ENCODE measurements at regions not wholly inside any gene's neighbourhood (a gene's known extent, or its start where the extent isn't known, plus 50 kb on each side); places are given as distances from the start of the nearest gene placed in this dataset.

GRCh38 chr5:18764161-18764560, 1129.9 kb downstream of the TAF11L14 start (continued):
- no peak for TF ChIP-seq CHD7 (IDR thresholded peaks at IDR 0.05; ENCODE audit: insufficient replicate concordance, low read length)
- TF ChIP-seq KDM1A (IDR thresholded peaks at IDR 0.05; ENCODE audit: borderline replicate concordance, low read length) = no peak
- TF ChIP-seq, protein P1, sequence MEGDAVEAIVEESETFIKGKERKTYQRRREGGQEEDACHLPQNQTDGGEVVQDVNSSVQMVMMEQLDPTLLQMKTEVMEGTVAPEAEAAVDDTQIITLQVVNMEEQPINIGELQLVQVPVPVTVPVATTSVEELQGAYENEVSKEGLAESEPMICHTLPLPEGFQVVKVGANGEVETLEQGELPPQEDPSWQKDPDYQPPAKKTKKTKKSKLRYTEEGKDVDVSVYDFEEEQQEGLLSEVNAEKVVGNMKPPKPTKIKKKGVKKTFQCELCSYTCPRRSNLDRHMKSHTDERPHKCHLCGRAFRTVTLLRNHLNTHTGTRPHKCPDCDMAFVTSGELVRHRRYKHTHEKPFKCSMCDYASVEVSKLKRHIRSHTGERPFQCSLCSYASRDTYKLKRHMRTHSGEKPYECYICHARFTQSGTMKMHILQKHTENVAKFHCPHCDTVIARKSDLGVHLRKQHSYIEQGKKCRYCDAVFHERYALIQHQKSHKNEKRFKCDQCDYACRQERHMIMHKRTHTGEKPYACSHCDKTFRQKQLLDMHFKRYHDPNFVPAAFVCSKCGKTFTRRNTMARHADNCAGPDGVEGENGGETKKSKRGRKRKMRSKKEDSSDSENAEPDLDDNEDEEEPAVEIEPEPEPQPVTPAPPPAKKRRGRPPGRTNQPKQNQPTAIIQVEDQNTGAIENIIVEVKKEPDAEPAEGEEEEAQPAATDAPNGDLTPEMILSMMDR (IDR thresholded peaks at IDR 0.05; ENCODE audit: control extremely low read depth in 1 of 3, insufficient read depth in 1 of 3, low read depth in 1 of 3, low read length in 3 of 3) = no peak
- TF ChIP-seq BCL11A (IDR thresholded peaks at IDR 0.05; ENCODE audit: low read depth in 2 of 2, low read length in 2 of 2) = no peak
- no peak for TF ChIP-seq NANOG (IDR thresholded peaks at IDR 0.05; ENCODE audit: insufficient read depth, low read depth, low read length, poor library complexity, severe bottlenecking)
- TF ChIP-seq SIRT6 (IDR thresholded peaks at IDR 0.05; ENCODE audit: low read length) = no peak

Data from H1 (cell line).